ENCODE measurements at regions not wholly inside any gene's neighbourhood (a gene's known extent, or its start where the extent isn't known, plus 50 kb on each side); places are given as distances from the start of the nearest gene placed in this dataset.

DNA sequence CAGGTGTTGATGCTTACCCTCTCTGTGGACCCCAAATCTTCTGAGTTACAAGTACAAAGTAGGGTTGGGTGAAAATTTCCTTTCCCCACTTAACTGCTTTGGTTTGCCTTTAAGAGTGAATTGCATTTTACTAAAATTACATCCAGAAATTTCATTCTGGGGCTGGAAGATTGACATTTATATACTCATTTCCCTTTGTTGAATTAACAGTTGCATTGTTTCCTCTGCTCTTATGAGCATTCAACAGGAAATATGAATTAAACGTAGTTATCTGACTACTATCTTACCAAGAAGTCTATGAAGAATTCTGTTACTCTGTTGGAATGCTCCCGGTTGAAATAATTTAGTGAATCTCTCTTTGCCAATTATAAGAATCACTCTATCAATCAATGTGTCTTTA is 1231.1 kb upstream of the NXPH2 start:
- no peak overlapping the region for H3K27ac ChIP-seq
- TF ChIP-seq ZFX (IDR thresholded peaks at IDR 0.05): no peak
- TF ChIP-seq, protein P1, sequence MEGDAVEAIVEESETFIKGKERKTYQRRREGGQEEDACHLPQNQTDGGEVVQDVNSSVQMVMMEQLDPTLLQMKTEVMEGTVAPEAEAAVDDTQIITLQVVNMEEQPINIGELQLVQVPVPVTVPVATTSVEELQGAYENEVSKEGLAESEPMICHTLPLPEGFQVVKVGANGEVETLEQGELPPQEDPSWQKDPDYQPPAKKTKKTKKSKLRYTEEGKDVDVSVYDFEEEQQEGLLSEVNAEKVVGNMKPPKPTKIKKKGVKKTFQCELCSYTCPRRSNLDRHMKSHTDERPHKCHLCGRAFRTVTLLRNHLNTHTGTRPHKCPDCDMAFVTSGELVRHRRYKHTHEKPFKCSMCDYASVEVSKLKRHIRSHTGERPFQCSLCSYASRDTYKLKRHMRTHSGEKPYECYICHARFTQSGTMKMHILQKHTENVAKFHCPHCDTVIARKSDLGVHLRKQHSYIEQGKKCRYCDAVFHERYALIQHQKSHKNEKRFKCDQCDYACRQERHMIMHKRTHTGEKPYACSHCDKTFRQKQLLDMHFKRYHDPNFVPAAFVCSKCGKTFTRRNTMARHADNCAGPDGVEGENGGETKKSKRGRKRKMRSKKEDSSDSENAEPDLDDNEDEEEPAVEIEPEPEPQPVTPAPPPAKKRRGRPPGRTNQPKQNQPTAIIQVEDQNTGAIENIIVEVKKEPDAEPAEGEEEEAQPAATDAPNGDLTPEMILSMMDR (conservative IDR thresholded peaks at IDR 0.05): no peak

GRCh38 chr2:140002110-140002509 is 1221.9 kb upstream of the NXPH2 start:
- no peak overlapping the region for H3K27ac ChIP-seq
- TF ChIP-seq, protein P1 (conservative IDR thresholded peaks at IDR 0.05): no peak
- no peak for TF ChIP-seq ZFX (IDR thresholded peaks at IDR 0.05)

GRCh38 chr2:139992711-139993345 is 1212.6 kb upstream of the NXPH2 start:
- no peak for TF ChIP-seq ZFX (IDR thresholded peaks at IDR 0.05)
- TF ChIP-seq, protein P1 (conservative IDR thresholded peaks at IDR 0.05): no peak
- H3K27ac ChIP-seq: no peak overlapping the region

- TF ChIP-seq, protein P1 (conservative IDR thresholded peaks at IDR 0.05): 0 out of 2 replicates have a peak, but pooled peaks have one; percentile 6
- TF ChIP-seq ZFX (IDR thresholded peaks at IDR 0.05): no peak
- H3K27ac ChIP-seq: no peak overlapping the region
Observed at GRCh38 chr2:139992078-139992477, 1211.9 kb upstream of the NXPH2 start.

DNA sequence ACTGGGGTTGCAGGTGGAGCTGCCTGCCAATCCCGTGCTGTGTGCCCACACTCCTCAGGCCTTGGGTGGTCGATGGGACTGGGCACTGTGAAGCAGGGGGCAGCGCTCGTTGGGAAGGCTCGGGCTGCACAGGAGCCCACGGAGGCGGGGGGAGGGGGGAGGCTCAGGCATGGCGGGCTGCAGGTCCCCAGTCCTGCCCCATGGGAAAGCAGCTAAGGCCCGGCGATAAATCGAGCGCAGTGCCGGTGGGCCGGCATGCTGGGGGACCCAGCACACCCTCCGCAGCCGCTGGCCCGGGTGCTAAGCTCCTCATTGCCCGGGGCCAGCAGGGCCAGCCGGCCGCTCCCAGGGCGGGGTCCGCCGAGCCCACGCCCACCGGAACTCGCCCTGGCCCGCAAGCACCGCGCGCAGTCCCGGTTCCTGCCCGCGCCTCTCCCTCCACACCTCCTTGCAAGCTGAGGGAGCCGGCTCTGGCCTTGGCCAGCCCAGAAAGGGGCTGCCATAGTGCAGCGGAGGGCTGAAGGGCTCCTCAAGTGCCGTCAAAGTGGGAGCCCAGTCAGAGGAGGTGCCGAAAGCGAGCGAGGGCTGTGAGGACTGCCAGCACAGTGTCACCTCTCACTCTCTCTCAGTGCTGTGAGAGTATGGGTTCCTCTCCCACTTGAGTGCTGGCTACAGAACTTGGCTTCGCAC is 1210.6 kb upstream of the NXPH2 start:
- no peak overlapping the region for H3K27ac ChIP-seq
- no peak for TF ChIP-seq ZFX (IDR thresholded peaks at IDR 0.05)
- TF ChIP-seq, protein P1 (conservative IDR thresholded peaks at IDR 0.05): no peak

DNA sequence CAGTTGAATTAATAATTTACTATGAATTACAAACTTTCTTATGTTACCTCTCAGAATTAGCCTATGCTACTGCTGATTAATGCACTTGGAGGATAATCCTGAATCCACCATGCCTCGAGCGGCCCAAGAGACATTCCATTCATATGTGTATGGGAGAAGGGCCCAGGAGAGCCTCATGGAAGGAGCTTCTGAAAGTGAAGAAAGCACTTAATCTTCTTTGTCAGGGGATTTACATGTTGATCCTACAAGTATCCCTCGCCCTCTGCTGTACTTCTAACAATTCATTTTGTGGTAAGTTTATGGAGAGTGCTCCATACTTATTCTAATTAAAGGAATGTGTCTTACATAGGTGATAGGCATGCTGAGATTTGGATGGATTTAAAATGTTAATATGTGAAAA is 1189.1 kb upstream of the NXPH2 start:
- no peak for TF ChIP-seq ZFX (IDR thresholded peaks at IDR 0.05)
- TF ChIP-seq, protein P1 (conservative IDR thresholded peaks at IDR 0.05): no peak

GRCh38 chr2:139968588-139968987 is 1188.4 kb upstream of the NXPH2 start:
- TF ChIP-seq, protein P1 (conservative IDR thresholded peaks at IDR 0.05): no peak
- TF ChIP-seq ZFX (IDR thresholded peaks at IDR 0.05): no peak
- no peak overlapping the region for H3K27ac ChIP-seq

More for the DNA sequence above, 1189.1 kb upstream of the NXPH2 start:
- no peak overlapping the region for H3K27ac ChIP-seq
